K562 (cell line): ENCODE measurements at regions not wholly inside any gene's neighbourhood (a gene's known extent, or its start where the extent isn't known, plus 50 kb on each side); places are given as distances from the start of the nearest gene placed in this dataset.

Experiments used
- ATAC-seq: fragments of 200-7000 bp; cut with Tn5 transposase; 3 replicates; pipeline ENCODE4 v1.9.1; 2020; ENCODE audit warnings: moderate library complexity
- BruUV-seq: library from RNA; stranded (reverse); fragments of 400-500 nt; replicated peaks from 2 replicates; lab custom pipeline; 2021; lab: Mats Ljungman, UMichigan
- CTCF ChIA-PET: fragments of 300-600 bp; formaldehyde crosslinking; extraction: SDS; loops from one replicate; lab custom pipeline; 2021; ENCODE audit warnings: low intra/inter-chr PET ratio; lab: Yijun Ruan, JAX
- POLR2A ChIA-PET: fragments of 300-600, 350-650 bp; sonication (Branson Sonifier 250); formaldehyde crosslinking; extraction: SDS; loops from one replicate; lab custom pipeline; 2021; ENCODE audit warnings: antibody characterized with exemption, inconsistent platforms; lab: Yijun Ruan, JAX
- DNase-seq, 4 experiments: peaks; one replicate each; pipeline versions ENCODE4 v3.0.0 to v3.0.0-alpha.2; 2011 to 2018; ENCODE audit warnings: low spot score in 3 of 4, mixed read lengths in 3 of 4; ENCODE audit errors: extremely low read depth in 1 of 4
- FAIRE-seq: peaks from 2 replicates; lab custom pipeline; 2011; peaks lifted over from hg19 to GRCh38; lab: Jason Lieb, UNC
- H2AFZ ChIP-seq: 2 replicates; pipeline ENCODE4 v1.6.0; 2011; ENCODE audit warnings: low read depth, low read length, control low read depth, inconsistent platforms
- H3K27ac ChIP-seq: fragments of 200-600 bp; 3 replicates; pipeline ENCODE4 v1.8.0; 2011; ENCODE audit warnings: low read depth, mild to moderate bottlenecking, control low read depth, inconsistent platforms, low read length, moderate library complexity, mixed read lengths; ENCODE audit errors: extremely low read depth
- H3K27me3 ChIP-seq, 2 experiments: fragments of 300-600 bp in 1 of 2; 2 replicates in 1 of 2; 3 replicates in 1 of 2; pipeline versions ENCODE4 v1.6.0 to v1.8.0; 2011; ENCODE audit warnings: inconsistent platforms in 2 of 2, low read length in 2 of 2, mild to moderate bottlenecking in 1 of 2, mixed read lengths in 1 of 2, moderate library complexity in 1 of 2; ENCODE audit not compliant: control insufficient read depth in 2 of 2, insufficient read depth in 2 of 2
- H3K36me3 ChIP-seq: fragments of 300-600 bp; 3 replicates; pipeline ENCODE4 v1.8.0; 2011; ENCODE audit warnings: mild to moderate bottlenecking, low read length, inconsistent platforms; ENCODE audit not compliant: control insufficient read depth, insufficient read depth
- H3K4me1 ChIP-seq, 2 experiments: fragments of 200-600 bp in 1 of 2; replicated peaks in 1 of 2; 2 replicates in 1 of 2; 3 replicates in 1 of 2; pipeline versions ENCODE4 v1.5.1 to v1.8.0; 2011; ENCODE audit warnings: inconsistent platforms in 2 of 2, low read length in 2 of 2, mild to moderate bottlenecking in 1 of 2, mixed read lengths in 1 of 2, moderate library complexity in 1 of 2; ENCODE audit not compliant: control insufficient read depth in 2 of 2, insufficient read depth in 2 of 2
- H3K4me2 ChIP-seq: 2 replicates; pipeline ENCODE4 v1.6.1; 2011; ENCODE audit warnings: low read length, control low read depth, inconsistent platforms, mixed read lengths; ENCODE audit not compliant: insufficient read depth
- H3K4me3 ChIP-seq: fragments of 200-600 bp; sonication (generic), shearing (Covaris generic); 2 replicates; pipeline ENCODE4 v1.5.1; 2016; ENCODE audit warnings: control low read depth, inconsistent platforms
- H3K79me2 ChIP-seq: fragments of 200-600 bp; 3 replicates; pipeline ENCODE4 v1.8.0; 2011; ENCODE audit warnings: low read length, inconsistent platforms; ENCODE audit not compliant: control insufficient read depth, insufficient read depth
- H3K9ac ChIP-seq, 2 experiments: 2 replicates each; pipeline versions ENCODE4 v1.6.0 to v1.6.1; 2011; ENCODE audit warnings: low read depth in 2 of 2, low read length in 2 of 2, control low read depth in 1 of 2, inconsistent platforms in 1 of 2, mild to moderate bottlenecking in 1 of 2, mixed read lengths in 1 of 2; ENCODE audit not compliant: insufficient read depth in 1 of 2
- H3K9me1 ChIP-seq: one replicate; pipeline ENCODE4 v1.6.0; 2011; ENCODE audit warnings: inconsistent platforms, mild to moderate bottlenecking, low read length, moderate library complexity; ENCODE audit not compliant: control insufficient read depth, insufficient read depth
- H3K9me3 ChIP-seq: replicated peaks from 2 replicates; pipeline ENCODE4 v1.5.1; 2011; ENCODE audit warnings: low read depth, low read length, inconsistent platforms; ENCODE audit not compliant: control insufficient read depth, insufficient read depth
- H4K20me1 ChIP-seq: replicated peaks from 2 replicates; pipeline ENCODE4 v1.6.1; 2011; ENCODE audit warnings: low read length, inconsistent platforms, mixed read lengths; ENCODE audit not compliant: control insufficient read depth, insufficient read depth
- NR4A1 ChIP-seq, 2 experiments: fragments of 250-450 bp in 1 of 2; fragments of 450-650 bp in 1 of 2; sonication (Bioruptor Pico) in 1 of 2; IDR thresholded peaks; 2 replicates each; pipeline versions ENCODE4 v1.4.0 to v1.6.1; 2016 to 2020; ENCODE audit warnings: mild to moderate bottlenecking in 2 of 2, missing compliant biosample characterization in 1 of 2, missing genetic modification characterization in 1 of 2, moderate library complexity in 1 of 2
- PHTF2 ChIP-seq: fragments of 250-450 bp; sonication (Bioruptor Pico); IDR thresholded peaks from 2 replicates; pipeline ENCODE4 v1.5.0; 2021; ENCODE audit warnings: mild to moderate bottlenecking
- TBL1XR1 ChIP-seq, 2 experiments: IDR thresholded peaks; 2 replicates each; pipeline ENCODE4 v1.6.1; 2012; ENCODE audit warnings: improper control_type of control experiment in 2 of 2, low read length in 2 of 2, mild to moderate bottlenecking in 1 of 2
- TSC22D4 ChIP-seq: fragments of 450-650 bp; IDR thresholded peaks from 2 replicates; pipeline ENCODE4 v1.6.1; 2016; ENCODE audit warnings: missing genetic modification characterization, missing biosample characterization, control low read depth
- WGBS: fragments of 100-300 bp; shearing (Covaris generic); methylation state at CpG from one replicate; pipeline ENCODE4 v1.1.6; 2016; ENCODE audit warnings: low coverage, mixed read lengths; ENCODE audit not compliant: insufficient coverage; ENCODE audit errors: missing lambda C conversion rate; 5-methylcytosine and 5-hydroxymethylcytosine counted together
- in situ Hi-C: fragments of 300-500 bp; cut with MboI; formaldehyde crosslinking; loops from 4 replicates; pipeline ENCODE4 v1.15.0; 2018; ENCODE audit warnings: inconsistent platforms, mixed read lengths
- intact Hi-C: fragments of 100-400 bp; cut with micrococcal nuclease; formaldehyde crosslinking; loops from 2 replicates; pipeline ENCODE4 v1.14.2; 2022

DNA sequence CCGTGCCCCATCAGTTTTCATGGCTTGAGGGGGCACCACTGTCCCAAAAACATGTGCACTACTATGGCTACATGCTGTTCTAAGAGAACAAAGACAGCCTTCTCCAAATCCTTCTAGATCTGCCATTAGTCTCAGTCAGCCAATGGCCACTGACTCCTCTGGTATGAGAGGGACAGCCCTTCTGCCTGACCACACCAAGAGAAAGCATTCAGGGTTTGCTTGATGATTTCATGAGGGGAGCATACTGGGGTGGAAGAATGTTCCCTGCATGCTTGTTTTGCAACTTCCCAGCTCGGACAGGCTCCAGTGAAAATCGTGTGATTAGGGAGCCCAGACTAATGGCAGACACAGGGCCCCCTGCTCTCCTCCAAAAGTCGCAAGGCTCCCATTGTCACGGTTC, 199.6 kb upstream of the ALG10B start:
- Histone ChIP-seq H3K9ac (no peak overlapping the region), H2AFZ (no peak overlapping the region), H3K27me3 (no peaks in the 10 kb centered on the region), H4K20me1 (no peaks in the 10 kb centered on the region), H3K4me1 (no peaks in the 10 kb centered on the region), H3K79me2 (no peaks in the 10 kb centered on the region), H3K9me1 (no peaks in the 10 kb centered on the region), H3K4me2 (no peak overlapping the region), H3K27ac (no peak overlapping the region), H3K4me3 (no peak overlapping the region), H3K9me3 (no peaks in the 10 kb centered on the region), H3K36me3 (no peaks in the 10 kb centered on the region)
- in situ Hi-C loops (no loop called here), intact Hi-C loops (no loop called here)
- DNase-seq, result no peak
- POLR2A ChIA-PET, result no interaction called here
- BruUV-seq, result no TSS peak
- TF ChIP-seq PHTF2, result no peak
- TF ChIP-seq TBL1XR1 (IDR thresholded peaks at IDR 0.05; ENCODE audit: low read length in 2 of 2), result no peak
- WGBS, result 0% methylated on average over 5 of the region's 5 CpGs
- no peak for ATAC-seq
- CTCF ChIA-PET, result no interaction called here
- no peak for FAIRE-seq

DNA sequence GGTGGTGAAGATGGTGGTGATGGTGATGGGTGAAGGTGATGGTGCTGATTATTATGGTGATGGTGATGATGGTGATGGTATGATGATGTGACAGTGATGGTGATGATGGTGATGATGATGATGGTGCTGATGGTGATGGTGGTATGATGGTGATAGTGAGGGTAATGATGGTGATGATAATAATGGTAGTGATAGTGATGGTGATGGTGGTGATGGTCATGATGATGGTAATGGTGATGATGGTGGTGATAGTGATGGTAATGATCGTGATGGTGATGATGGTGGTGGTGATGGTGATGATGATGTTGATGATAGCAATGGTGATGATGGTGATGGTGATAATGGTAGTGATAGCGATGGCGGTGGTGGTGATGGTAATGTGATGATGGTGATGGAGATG, 197.9 kb upstream of the ALG10B start:
- no peak for ATAC-seq
- H3K9me3 ChIP-seq, result no peaks in the 10 kb centered on the region
- in situ Hi-C loops, result no loop called here
- TF ChIP-seq TSC22D4, result 0 out of 2 replicates have a peak, but pooled peaks have one; percentile 52
- no peak for TF ChIP-seq NR4A1 (CRISPR knock-in tag; IDR thresholded peaks at IDR 0.05)
- TF ChIP-seq NR4A1 (tag; IDR thresholded peaks at IDR 0.05), result no peak
- POLR2A ChIA-PET, result no interaction called here
- intact Hi-C loops, result no loop called here
- DNase-seq, result no peak
- H3K4me3 ChIP-seq, result no peak overlapping the region
- FAIRE-seq, result no peak
- H2AFZ ChIP-seq, result no peak overlapping the region
- no peak overlapping the region for H3K27ac ChIP-seq
- H3K9me1 ChIP-seq, result no peaks in the 10 kb centered on the region
- H3K36me3 ChIP-seq, result no peaks in the 10 kb centered on the region
- 0% methylated on average over 3 of the region's 3 CpGs for WGBS
- H3K4me1 ChIP-seq, result no peaks in the 10 kb centered on the region
- no peaks in the 10 kb centered on the region for H3K27me3 ChIP-seq
- CTCF ChIA-PET, result no interaction called here
- H4K20me1 ChIP-seq, result no peaks in the 10 kb centered on the region
- H3K4me2 ChIP-seq, result no peak overlapping the region
- H3K79me2 ChIP-seq, result no peaks in the 10 kb centered on the region
- BruUV-seq, result no TSS peak
- no peak overlapping the region for H3K9ac ChIP-seq
